ENCODE measurements at regions not wholly inside any gene's neighbourhood (a gene's known extent, or its start where the extent isn't known, plus 50 kb on each side); places are given as distances from the start of the nearest gene placed in this dataset.

DNA sequence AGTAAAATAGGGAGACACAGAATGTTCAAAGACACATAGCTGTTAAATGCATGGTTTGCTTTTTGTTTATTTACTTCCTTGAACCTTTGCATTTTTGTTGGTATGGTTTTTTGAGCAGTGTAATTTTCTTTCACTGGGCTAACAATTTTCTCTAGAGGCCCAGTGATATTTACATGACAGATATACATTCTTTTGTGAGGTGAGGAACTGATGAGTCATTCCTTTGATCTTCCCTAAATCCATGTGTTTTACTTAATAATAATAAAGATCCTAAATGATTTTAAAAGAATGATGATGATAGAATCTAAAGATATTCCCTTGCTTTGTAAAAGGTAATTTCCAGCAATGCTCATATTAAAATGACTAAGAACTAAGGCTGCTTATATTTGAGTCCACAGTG is 188.5 kb upstream of the ANK3 start:
- no peak overlapping the region for H3K4me3 ChIP-seq (ENCODE audit: low read length)
- H3K27me3 Mint-ChIP-seq: no peaks in the 10 kb centered on the region
- H3K4me1 ChIP-seq (ENCODE audit: insufficient read depth, low read length): peaks cover 2% of the 10 kb centered on the region
- DNase-seq (no peak), ATAC-seq (ENCODE audit: poor library complexity) (no peak)
- TF ChIP-seq CTCF (IDR thresholded peaks at IDR 0.05): no peak
- ChIA-PET CTCF (no interaction called here), POLR2A (no interaction called here)
- no peaks in the 10 kb centered on the region for H3K36me3 ChIP-seq (ENCODE audit: insufficient read depth, low read length)
- H3K27ac ChIP-seq (ENCODE audit: low read depth in 1 of 2, low read length in 2 of 2): no peak overlapping the region
- peaks cover 5% of the 10 kb centered on the region for H3K9me3 Mint-ChIP-seq
- no peaks in the 10 kb centered on the region for H3K27me3 ChIP-seq (ENCODE audit: control insufficient read depth in 1 of 2, insufficient read depth in 2 of 2, low read length in 2 of 2)
- intact Hi-C loops (cut with DNase I, micrococcal nuclease): no loop called here
- H3K36me3 Mint-ChIP-seq (ENCODE audit: low read depth): peaks cover 61% of the 10 kb centered on the region
- H3K9me3 ChIP-seq (ENCODE audit: control insufficient read depth in 1 of 2, insufficient read depth in 1 of 2, low read length in 2 of 2): peaks cover 0 to 3% of the 10 kb centered on the region in 2 experiments
- H3K27ac Mint-ChIP-seq: no peak overlapping the region
- no peak overlapping the region for H3K4me3 Mint-ChIP-seq
- H3K4me1 Mint-ChIP-seq (ENCODE audit: low read depth): peaks cover 35% of the 10 kb centered on the region

- ChIA-PET CTCF (no interaction called here), POLR2A (no interaction called here)
- no peak for TF ChIP-seq CTCF (IDR thresholded peaks at IDR 0.05)
- H3K4me3 Mint-ChIP-seq: no peak overlapping the region
- no peak overlapping the region for H3K4me3 ChIP-seq (ENCODE audit: low read length)
- no peak overlapping the region for H3K27ac Mint-ChIP-seq
- H3K27me3 Mint-ChIP-seq: no peaks in the 10 kb centered on the region
- peaks cover 2% of the 10 kb centered on the region for H3K9me3 Mint-ChIP-seq
- peaks cover 48% of the 10 kb centered on the region for H3K4me1 Mint-ChIP-seq (ENCODE audit: low read depth)
- H3K9me3 ChIP-seq (ENCODE audit: control insufficient read depth in 1 of 2, insufficient read depth in 1 of 2, low read length in 2 of 2): peaks cover 0 to 3% of the 10 kb centered on the region in 2 experiments
- peaks cover 6% of the 10 kb centered on the region for H3K4me1 ChIP-seq (ENCODE audit: insufficient read depth, low read length)
- DNase-seq: no peak
- ATAC-seq (ENCODE audit: poor library complexity): no peak
- H3K36me3 ChIP-seq (ENCODE audit: insufficient read depth, low read length): no peaks in the 10 kb centered on the region
- no peak overlapping the region for H3K27ac ChIP-seq (ENCODE audit: low read depth in 1 of 2, low read length in 2 of 2)
- H3K36me3 Mint-ChIP-seq (ENCODE audit: low read depth): peaks cover 45% of the 10 kb centered on the region
- H3K27me3 ChIP-seq (ENCODE audit: control insufficient read depth in 1 of 2, insufficient read depth in 2 of 2, low read length in 2 of 2): no peaks in the 10 kb centered on the region
- intact Hi-C loops (cut with DNase I, micrococcal nuclease): no loop called here
These were observed 186.7 kb upstream of the ANK3 start for GRCh38 chr10:60576130-60577069.

DNA sequence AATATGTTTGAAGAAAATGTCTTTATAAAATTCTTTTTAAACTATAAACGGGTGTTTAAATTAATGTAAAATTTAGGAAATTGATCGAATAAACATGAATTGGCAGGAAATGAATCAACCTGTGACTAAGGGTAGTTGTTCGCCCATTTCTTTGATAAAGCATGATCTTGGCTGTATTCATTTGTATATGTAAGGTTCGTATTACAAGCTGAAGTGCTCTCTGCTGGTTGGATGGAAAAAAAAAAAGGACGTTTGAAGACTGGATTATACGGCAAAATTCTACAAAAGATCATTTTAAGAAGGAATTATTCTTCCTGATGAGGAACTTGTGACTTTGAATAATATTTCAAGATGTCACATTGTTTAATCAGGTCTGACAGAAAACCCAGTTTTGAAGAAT is 185.4 kb upstream of the ANK3 start:
- no peaks in the 10 kb centered on the region for H3K27me3 Mint-ChIP-seq
- peaks cover 55% of the 10 kb centered on the region for H3K4me1 Mint-ChIP-seq (ENCODE audit: low read depth)
- intact Hi-C loops (cut with DNase I, micrococcal nuclease): no loop called here

More for the DNA sequence above, 185.4 kb upstream of the ANK3 start:
- Histone ChIP-seq H3K36me3 (ENCODE audit: insufficient read depth, low read length) (no peaks in the 10 kb centered on the region), H3K9me3 (ENCODE audit: control insufficient read depth in 1 of 2, insufficient read depth in 1 of 2, low read length in 2 of 2) (peaks cover 0 to 3% of the 10 kb centered on the region in 2 experiments), H3K27ac (ENCODE audit: low read depth in 1 of 2, low read length in 2 of 2) (no peak overlapping the region), H3K4me3 (ENCODE audit: low read length) (no peak overlapping the region), H3K27me3 (ENCODE audit: control insufficient read depth in 1 of 2, insufficient read depth in 2 of 2, low read length in 2 of 2) (no peaks in the 10 kb centered on the region), H3K4me1 (ENCODE audit: insufficient read depth, low read length) (peaks cover 6% of the 10 kb centered on the region)
- peaks cover 2% of the 10 kb centered on the region for H3K9me3 Mint-ChIP-seq
- no peak overlapping the region for H3K4me3 Mint-ChIP-seq
- ATAC-seq (ENCODE audit: poor library complexity) (no peak), DNase-seq (no peak)
- no peak overlapping the region for H3K27ac Mint-ChIP-seq
- ChIA-PET POLR2A (no interaction called here), CTCF (no interaction called here)
- peaks cover 36% of the 10 kb centered on the region for H3K36me3 Mint-ChIP-seq (ENCODE audit: low read depth)
- no peak for TF ChIP-seq CTCF (IDR thresholded peaks at IDR 0.05)
